Endothelial cell of umbilical vein (primary cell): ENCODE measurements at regions not wholly inside any gene's neighbourhood (a gene's known extent, or its start where the extent isn't known, plus 50 kb on each side); places are given as distances from the start of the nearest gene placed in this dataset.

Source experiments
- BruUV-seq: library from RNA; stranded (reverse); fragments of 400-500 nt; replicated peaks from 2 replicates; lab custom pipeline; 2021; lab: Mats Ljungman, UMichigan
- CTCF ChIA-PET: fragments of 300-600, 350-600 bp; sonication (Branson Sonifier 250); formaldehyde crosslinking; loops from one replicate; lab custom pipeline; 2021; ENCODE audit warnings: antibody characterized with exemption, inconsistent platforms; lab: Charles Lee
- POLR2A ChIA-PET: fragments of 300-600, 350-600 bp; sonication (Branson Sonifier 250); formaldehyde crosslinking; loops from one replicate; lab custom pipeline; 2021; ENCODE audit warnings: antibody characterized with exemption, inconsistent platforms; lab: Charles Lee
- DNase-seq: peaks from one replicate; pipeline ENCODE4 v3.0.0-alpha.2; 2011; ENCODE audit warnings: low read depth, low spot score
- FAIRE-seq: peaks from 2 replicates; lab custom pipeline; 2011; peaks lifted over from hg19 to GRCh38; lab: Jason Lieb, UNC
- H2AFZ ChIP-seq: 2 replicates; pipeline ENCODE4 v1.6.0; 2012; ENCODE audit warnings: low read depth, low read length, control low read depth, inconsistent platforms
- H3K27ac ChIP-seq: 2 replicates; pipeline ENCODE4 v1.5.1; 2011; ENCODE audit warnings: low read depth, mild to moderate bottlenecking, control low read depth, low read length, moderate library complexity; ENCODE audit not compliant: insufficient read depth
- H3K27me3 ChIP-seq, 2 experiments: 2 replicates each; pipeline versions ENCODE4 v1.6.0 to v1.6.1; 2011; ENCODE audit warnings: low read length in 2 of 2, mixed read lengths in 1 of 2; ENCODE audit not compliant: control insufficient read depth in 2 of 2, insufficient read depth in 2 of 2
- H3K36me3 ChIP-seq, 2 experiments: 2 replicates in 1 of 2; 3 replicates in 1 of 2; pipeline ENCODE4 v1.5.1; 2011; ENCODE audit warnings: low read length in 2 of 2, mild to moderate bottlenecking in 1 of 2, moderate library complexity in 1 of 2; ENCODE audit not compliant: control insufficient read depth in 2 of 2, insufficient read depth in 2 of 2; ENCODE audit errors: extremely low read depth in 1 of 2
- H3K4me1 ChIP-seq: 3 replicates; pipeline ENCODE4 v1.5.1; 2011; ENCODE audit warnings: mild to moderate bottlenecking, low read length; ENCODE audit not compliant: control insufficient read depth, insufficient read depth; ENCODE audit errors: extremely low read depth
- H3K4me2 ChIP-seq: 2 replicates; pipeline ENCODE4 v1.6.1; 2011; ENCODE audit warnings: low read length, control low read depth, mixed read lengths; ENCODE audit not compliant: insufficient read depth
- H3K4me3 ChIP-seq, 3 experiments: fragments of 200-600 bp in 1 of 3; sonication (generic), shearing (Covaris generic) in 1 of 3; replicated peaks in 1 of 3; 2 replicates each; pipeline ENCODE4 v1.5.1; 2011 to 2016; ENCODE audit warnings: control low read depth in 3 of 3, low read length in 3 of 3, mild to moderate bottlenecking in 2 of 3, inconsistent platforms in 1 of 3, low read depth in 1 of 3, moderate library complexity in 1 of 3; ENCODE audit not compliant: insufficient read depth in 1 of 3
- H3K79me2 ChIP-seq: 2 replicates; pipeline ENCODE4 v1.6.0; 2012; ENCODE audit warnings: low read length, inconsistent platforms; ENCODE audit not compliant: control insufficient read depth, insufficient read depth
- H3K9ac ChIP-seq: replicated peaks from 2 replicates; pipeline ENCODE3; 2011; ENCODE audit warnings: low read length, control low read depth; ENCODE audit not compliant: insufficient read depth; ENCODE audit errors: extremely low read depth
- H3K9me1 ChIP-seq: replicated peaks from 3 replicates; pipeline ENCODE4 v1.6.0; 2011; ENCODE audit warnings: mild to moderate bottlenecking, low read length; ENCODE audit not compliant: control insufficient read depth, insufficient read depth; ENCODE audit errors: extremely low read depth
- H3K9me3 ChIP-seq: replicated peaks from 2 replicates; pipeline ENCODE4 v1.5.1; 2012; ENCODE audit warnings: low read length, inconsistent platforms; ENCODE audit not compliant: control insufficient read depth, insufficient read depth
- H4K20me1 ChIP-seq: replicated peaks from 2 replicates; pipeline ENCODE3; 2011; ENCODE audit warnings: mild to moderate bottlenecking, low read length; ENCODE audit not compliant: control insufficient read depth, insufficient read depth; ENCODE audit errors: extremely low read depth
- CTCF ChIP-seq, 2 donors: IDR thresholded peaks; 1 replicate in 1 of 2; 2 replicates in 1 of 2; pipeline ENCODE4 v1.5.1; 2011; ENCODE audit warnings: low read length in 2 of 2, mild to moderate bottlenecking in 2 of 2, moderate library complexity in 2 of 2, control low read depth in 1 of 2, inconsistent platforms in 1 of 2, low read depth in 1 of 2; ENCODE audit not compliant: insufficient read depth in 1 of 2; ENCODE audit errors: extremely low read depth in 1 of 2
- EZH2 ChIP-seq: IDR thresholded peaks from 2 replicates; pipeline ENCODE4 v1.6.1; 2012; ENCODE audit warnings: borderline replicate concordance, low read depth, mild to moderate bottlenecking, moderate library complexity, low read length, inconsistent platforms; ENCODE audit not compliant: severe bottlenecking
- FOS ChIP-seq: IDR thresholded peaks from 2 replicates; pipeline ENCODE4 v1.6.1; 2011; ENCODE audit warnings: mild to moderate bottlenecking, low read length, moderate library complexity, borderline replicate concordance; ENCODE audit not compliant: insufficient read depth
- GATA2 ChIP-seq: IDR thresholded peaks from 2 replicates; pipeline ENCODE4 v1.7.0; 2011; ENCODE audit warnings: low read depth, mild to moderate bottlenecking, moderate library complexity, mixed read lengths, low read length; ENCODE audit not compliant: insufficient read length, insufficient read depth
- JUN ChIP-seq: IDR thresholded peaks from 2 replicates; pipeline ENCODE4 v1.6.1; 2011; ENCODE audit warnings: borderline replicate concordance, low read depth; ENCODE audit not compliant: insufficient read length, insufficient read depth
- MAX ChIP-seq: IDR thresholded peaks from 2 replicates; pipeline ENCODE4 v1.6.1; 2011; ENCODE audit not compliant: insufficient read depth, insufficient read length
- MYC ChIP-seq: IDR thresholded peaks from one replicate; pipeline ENCODE4 v1.6.1; 2011; ENCODE audit warnings: mild to moderate bottlenecking, low read depth, low read length
- POLR2A ChIP-seq: IDR thresholded peaks from 2 replicates; pipeline ENCODE4 v1.6.1; 2012; ENCODE audit warnings: low read depth, mild to moderate bottlenecking, control low read depth, low read length
- POLR2AphosphoS5 ChIP-seq: IDR thresholded peaks from 2 replicates; pipeline ENCODE4 v1.6.1; 2012; ENCODE audit warnings: low read depth, mild to moderate bottlenecking, control low read depth, low read length, moderate library complexity; ENCODE audit not compliant: insufficient read depth
- dilution Hi-C: fragments of 300-500 bp; cut with MboI; formaldehyde crosslinking; loops from one replicate; pipeline ENCODE4 v1.15.0; 2019; ENCODE audit warnings: low sequenced_read_pairs; ENCODE audit not compliant: extremely low pct_ligation_motif_present
- intact Hi-C: fragments of 100-400 bp; cut with micrococcal nuclease; formaldehyde crosslinking; loops from one replicate; pipeline ENCODE4 v1.10.0; 2022

- DNase-seq (no peak), FAIRE-seq (no peak)
- intact Hi-C loops = no loop called here
- H3K4me3 ChIP-seq = no peak overlapping the region
- H3K4me2 ChIP-seq = no peak overlapping the region
- no peaks in the 10 kb centered on the region for H4K20me1 ChIP-seq
- H2AFZ ChIP-seq = no peak overlapping the region
- H3K79me2 ChIP-seq = no peaks in the 10 kb centered on the region
- no peaks in the 10 kb centered on the region for H3K9me3 ChIP-seq
- no peaks in the 10 kb centered on the region for H3K27me3 ChIP-seq
- CTCF ChIA-PET = interaction anchor here (1.0 kb wide), 1 partner anchor 8 kb away, joined by 3 read pairs; no protein-coding TSS in a partner anchor
- dilution Hi-C loops = no loop called here
- no peaks in the 10 kb centered on the region for H3K4me1 ChIP-seq
- no peak overlapping the region for H3K27ac ChIP-seq
- H3K9ac ChIP-seq = no peak overlapping the region
- BruUV-seq = no TSS peak
- TF ChIP-seq FOS (no peak), MAX (no peak), MYC (no peak), CTCF (IDR thresholded peaks at IDR 0.05; ENCODE audit: extremely low read depth in 1 of 2, insufficient read depth in 1 of 2, low read depth in 1 of 2, low read length in 2 of 2) (no peak), POLR2A (no peak), EZH2 (no peak), GATA2 (no peak), POLR2AphosphoS5 (no peak), JUN (no peak)
- H3K9me1 ChIP-seq = no peaks in the 10 kb centered on the region
- POLR2A ChIA-PET = interaction anchor here (0.5 kb wide), 1 partner anchor 121 kb away, joined by 3 read pairs; no protein-coding TSS in a partner anchor
- no peaks in the 10 kb centered on the region for H3K36me3 ChIP-seq
Measured at GRCh38 chr3:155012584-155012983, 67.5 kb upstream of the MME start.
